OCI-LY3 (cell line): ENCODE measurements at regions not wholly inside any gene's neighbourhood (a gene's known extent, or its start where the extent isn't known, plus 50 kb on each side); places are given as distances from the start of the nearest gene placed in this dataset.

Source experiments
- H2AFZ ChIP-seq: fragments of 200-600, 300-600 bp; shearing (Covaris generic); 2 replicates; pipeline ENCODE4 v1.6.0; 2014; ENCODE audit warnings: antibody characterized with exemption, low read depth, low read length
- H3K27ac ChIP-seq: fragments of 200-600, 300-600 bp; sonication (generic); 2 replicates; pipeline ENCODE4 v1.5.1; 2014; ENCODE audit warnings: mild to moderate bottlenecking, low read length, moderate library complexity, mixed read lengths
- H3K27me3 ChIP-seq: fragments of 200-600, 300-600 bp; sonication (generic); 2 replicates; pipeline ENCODE4 v1.6.1; 2014; ENCODE audit warnings: low read depth, low read length, mixed read lengths
- H3K36me3 ChIP-seq: fragments of 200-600, 300-600 bp; sonication (generic); replicated peaks from 2 replicates; pipeline ENCODE3; 2014; ENCODE audit warnings: low read depth, low read length, mixed read lengths
- H3K4me1 ChIP-seq: fragments of 300-600, 200-600 bp; sonication (generic); 2 replicates; pipeline ENCODE4 v1.6.1; 2014; ENCODE audit warnings: low read length, mixed read lengths
- H3K4me2 ChIP-seq: fragments of 200-600, 300-600 bp; sonication (generic); 2 replicates; pipeline ENCODE4 v1.6.1; 2014; ENCODE audit warnings: low read length, mixed read lengths
- H3K4me3 ChIP-seq: fragments of 300-600, 200-600 bp; sonication (generic); 2 replicates; pipeline ENCODE4 v1.5.1; 2014; ENCODE audit warnings: antibody characterized with exemption, mild to moderate bottlenecking, low read length, moderate library complexity
- H3K79me2 ChIP-seq: fragments of 300-600, 200-600 bp; shearing (Covaris generic); 2 replicates; pipeline ENCODE4 v1.6.1; 2014; ENCODE audit warnings: mild to moderate bottlenecking, low read length, mixed read lengths
- H3K9ac ChIP-seq: fragments of 300-600, 200-600 bp; shearing (Covaris generic); 2 replicates; pipeline ENCODE4 v1.6.0; 2014; ENCODE audit warnings: mild to moderate bottlenecking, low read length, moderate library complexity
- H3K9me3 ChIP-seq: fragments of 200-600, 300-600 bp; shearing (Covaris generic); 2 replicates; pipeline ENCODE4 v1.6.1; 2014; ENCODE audit warnings: low read length, mixed read lengths; ENCODE audit not compliant: insufficient read depth
- H4K20me1 ChIP-seq: fragments of 200-600, 300-600 bp; sonication (generic); 2 replicates; pipeline ENCODE4 v1.6.1; 2016; ENCODE audit warnings: low read length, mixed read lengths; ENCODE audit not compliant: insufficient read depth
- EZH2phosphoT487 ChIP-seq: fragments of 200-600 bp; shearing (Covaris generic); IDR thresholded peaks from 2 replicates; pipeline ENCODE4 v1.6.1; 2018; ENCODE audit warnings: antibody characterized with exemption, mixed run types, low read depth
- TF ChIP-seq, protein P1 (sequence below): fragments of 200-600, 300-600 bp; sonication (generic); IDR thresholded peaks from 2 replicates; pipeline ENCODE4 v1.5.1; 2014; ENCODE audit warnings: antibody characterized with exemption, low read length, low read depth

- peaks cover 9% of the 10 kb centered on the region for H3K4me1 ChIP-seq
- TF ChIP-seq, protein P1, sequence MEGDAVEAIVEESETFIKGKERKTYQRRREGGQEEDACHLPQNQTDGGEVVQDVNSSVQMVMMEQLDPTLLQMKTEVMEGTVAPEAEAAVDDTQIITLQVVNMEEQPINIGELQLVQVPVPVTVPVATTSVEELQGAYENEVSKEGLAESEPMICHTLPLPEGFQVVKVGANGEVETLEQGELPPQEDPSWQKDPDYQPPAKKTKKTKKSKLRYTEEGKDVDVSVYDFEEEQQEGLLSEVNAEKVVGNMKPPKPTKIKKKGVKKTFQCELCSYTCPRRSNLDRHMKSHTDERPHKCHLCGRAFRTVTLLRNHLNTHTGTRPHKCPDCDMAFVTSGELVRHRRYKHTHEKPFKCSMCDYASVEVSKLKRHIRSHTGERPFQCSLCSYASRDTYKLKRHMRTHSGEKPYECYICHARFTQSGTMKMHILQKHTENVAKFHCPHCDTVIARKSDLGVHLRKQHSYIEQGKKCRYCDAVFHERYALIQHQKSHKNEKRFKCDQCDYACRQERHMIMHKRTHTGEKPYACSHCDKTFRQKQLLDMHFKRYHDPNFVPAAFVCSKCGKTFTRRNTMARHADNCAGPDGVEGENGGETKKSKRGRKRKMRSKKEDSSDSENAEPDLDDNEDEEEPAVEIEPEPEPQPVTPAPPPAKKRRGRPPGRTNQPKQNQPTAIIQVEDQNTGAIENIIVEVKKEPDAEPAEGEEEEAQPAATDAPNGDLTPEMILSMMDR: no peak
- no peak for TF ChIP-seq EZH2phosphoT487
- no peak overlapping the region for H3K4me2 ChIP-seq
- H3K27me3 ChIP-seq: no peaks in the 10 kb centered on the region
- H3K9me3 ChIP-seq: no peaks in the 10 kb centered on the region
- H3K36me3 ChIP-seq: no peaks in the 10 kb centered on the region
- no peak overlapping the region for H3K9ac ChIP-seq
- no peak overlapping the region for H3K27ac ChIP-seq
- no peak overlapping the region for H2AFZ ChIP-seq
- H4K20me1 ChIP-seq: no peaks in the 10 kb centered on the region
- H3K4me3 ChIP-seq: no peak overlapping the region
- H3K79me2 ChIP-seq: no peaks in the 10 kb centered on the region
Measured at GRCh38 chr1:79079770-79080169, 73.2 kb upstream of the ADGRL4 start.

DNA sequence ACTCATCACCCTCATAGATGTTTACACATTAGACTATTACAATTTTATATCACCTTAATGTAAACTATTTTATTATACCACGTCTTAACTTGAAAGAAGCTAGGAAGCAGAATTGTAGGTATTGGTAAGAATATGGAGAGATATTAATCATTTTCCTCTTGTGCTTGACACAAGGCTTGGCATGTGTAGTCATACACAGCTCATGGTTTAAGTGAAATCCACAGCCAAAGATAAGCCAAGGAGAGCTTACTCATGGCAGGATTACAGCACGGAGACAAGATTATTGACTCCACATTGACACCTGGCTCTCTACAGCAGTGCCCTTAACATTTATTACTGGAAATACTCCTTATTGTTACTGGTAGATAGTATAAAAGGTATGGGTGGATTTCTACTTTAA is 68.4 kb upstream of the ADGRL4 start:
- H3K9ac ChIP-seq: no peak overlapping the region
- H3K36me3 ChIP-seq: no peaks in the 10 kb centered on the region
- H2AFZ ChIP-seq: no peak overlapping the region
- no peaks in the 10 kb centered on the region for H3K9me3 ChIP-seq
- H3K4me2 ChIP-seq: no peak overlapping the region
- no peaks in the 10 kb centered on the region for H3K27me3 ChIP-seq
- H3K79me2 ChIP-seq: no peaks in the 10 kb centered on the region
- H4K20me1 ChIP-seq: no peaks in the 10 kb centered on the region
- TF ChIP-seq EZH2phosphoT487: no peak
- TF ChIP-seq, protein P1: no peak
- H3K4me3 ChIP-seq: no peak overlapping the region
- H3K4me1 ChIP-seq: peaks cover 7% of the 10 kb centered on the region
- no peak overlapping the region for H3K27ac ChIP-seq

DNA sequence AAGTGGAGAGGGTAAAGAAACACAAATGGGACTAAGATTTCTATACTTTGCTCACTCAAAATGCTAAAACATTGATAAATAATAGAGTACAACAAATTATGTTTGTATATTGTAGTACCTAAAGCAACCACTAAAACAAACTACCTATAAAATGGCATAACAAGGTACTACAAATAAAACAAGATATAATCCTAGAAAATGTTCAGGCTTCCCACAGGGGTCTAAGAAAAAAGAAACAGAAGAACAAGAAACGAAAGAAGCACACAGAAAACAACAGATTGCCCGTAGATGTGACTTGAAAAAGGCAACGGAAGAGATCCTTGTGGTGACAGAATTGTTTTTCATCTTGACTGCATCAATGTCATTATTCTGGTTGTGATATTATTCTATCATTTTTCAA is 63.3 kb upstream of the ADGRL4 start:
- no peaks in the 10 kb centered on the region for H3K79me2 ChIP-seq
- H3K4me2 ChIP-seq: no peak overlapping the region
- H3K4me1 ChIP-seq: no peaks in the 10 kb centered on the region
- H4K20me1 ChIP-seq: no peaks in the 10 kb centered on the region
- TF ChIP-seq, protein P1: no peak
- TF ChIP-seq EZH2phosphoT487: no peak
- H3K36me3 ChIP-seq: no peaks in the 10 kb centered on the region
- no peak overlapping the region for H2AFZ ChIP-seq
- no peaks in the 10 kb centered on the region for H3K9me3 ChIP-seq
- no peak overlapping the region for H3K27ac ChIP-seq
- H3K27me3 ChIP-seq: no peaks in the 10 kb centered on the region
- no peak overlapping the region for H3K4me3 ChIP-seq
- no peak overlapping the region for H3K9ac ChIP-seq

DNA sequence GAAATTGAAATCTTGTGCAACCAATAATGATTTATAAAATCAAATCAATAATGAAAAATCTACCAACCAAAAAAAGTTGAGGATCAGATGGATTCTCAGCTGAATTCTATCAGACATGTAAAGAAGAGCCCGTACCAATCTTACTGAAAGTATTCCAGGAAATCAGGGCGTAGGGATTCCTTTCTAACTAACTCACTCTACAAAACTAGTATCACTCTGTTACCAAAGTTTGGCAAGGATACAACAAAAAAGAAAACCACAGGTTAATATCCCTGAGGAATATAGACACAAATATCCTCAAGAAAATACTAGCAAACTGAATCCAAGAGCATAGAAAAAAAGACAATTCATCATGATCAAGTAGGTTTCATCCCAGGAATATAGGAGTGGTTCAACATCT is 52.8 kb upstream of the ADGRL4 start:
- no peaks in the 10 kb centered on the region for H3K36me3 ChIP-seq
- H3K27ac ChIP-seq: no peak overlapping the region
- no peak overlapping the region for H3K9ac ChIP-seq
- no peaks in the 10 kb centered on the region for H3K9me3 ChIP-seq
- H3K27me3 ChIP-seq: no peaks in the 10 kb centered on the region
- no peak for TF ChIP-seq EZH2phosphoT487
- TF ChIP-seq, protein P1: no peak
- no peak overlapping the region for H3K4me2 ChIP-seq
- H3K79me2 ChIP-seq: no peaks in the 10 kb centered on the region
- H3K4me3 ChIP-seq: no peak overlapping the region
- no peaks in the 10 kb centered on the region for H4K20me1 ChIP-seq
- H2AFZ ChIP-seq: no peak overlapping the region
- no peaks in the 10 kb centered on the region for H3K4me1 ChIP-seq
